Neural cell (in vitro differentiated cells): ENCODE measurements at regions not wholly inside any gene's neighbourhood (a gene's known extent, or its start where the extent isn't known, plus 50 kb on each side); places are given as distances from the start of the nearest gene placed in this dataset.

Experiments used
- H2AFZ ChIP-seq: fragments of 200-600, 300-800 bp; sonication (generic), shearing (Covaris generic); 2 replicates; pipeline ENCODE4 v1.6.0; 2014; ENCODE audit warnings: low read depth, mild to moderate bottlenecking, antibody characterized with exemption, low read length, moderate library complexity
- H3F3A ChIP-seq: fragments of 200-600 bp; shearing (Covaris generic); 2 replicates; pipeline ENCODE4 v1.6.1; 2016; ENCODE audit warnings: mild to moderate bottlenecking, moderate library complexity, mixed read lengths, antibody characterized with exemption, low read length; ENCODE audit not compliant: insufficient read depth, poor library complexity, severe bottlenecking
- H3K27ac ChIP-seq: fragments of 200-600, 300-800 bp; sonication (generic), shearing (Covaris generic); 2 replicates; pipeline ENCODE4 v1.5.1; 2014; ENCODE audit warnings: mild to moderate bottlenecking, low read length, moderate library complexity
- H3K27me3 ChIP-seq: fragments of 300-800, 200-600 bp; sonication (generic), shearing (Covaris generic); 2 replicates; pipeline ENCODE4 v1.6.0; 2014; ENCODE audit warnings: mild to moderate bottlenecking, low read depth, low read length, moderate library complexity; ENCODE audit not compliant: insufficient read depth
- H3K36me3 ChIP-seq: fragments of 300-800, 200-600 bp; sonication (generic), shearing (Covaris generic); 2 replicates; pipeline ENCODE4 v1.5.1; 2014; ENCODE audit warnings: mild to moderate bottlenecking, antibody characterized with exemption, low read length, moderate library complexity; ENCODE audit not compliant: insufficient read depth
- H3K4me2 ChIP-seq: fragments of 300-800, 200-600 bp; sonication (generic), shearing (Covaris generic); 2 replicates; pipeline ENCODE4 v1.6.0; 2014; ENCODE audit warnings: mild to moderate bottlenecking, low read length
- H3K4me3 ChIP-seq: fragments of 300-800, 200-600 bp; sonication (generic), shearing (Covaris generic); 2 replicates; pipeline ENCODE4 v1.5.1; 2014; ENCODE audit warnings: mild to moderate bottlenecking, low read length, moderate library complexity
- H3K79me2 ChIP-seq: fragments of 200-600 bp; shearing (Covaris generic); replicated peaks from 2 replicates; pipeline ENCODE4 v1.6.0; 2014; ENCODE audit warnings: mild to moderate bottlenecking, low read length, moderate library complexity; ENCODE audit not compliant: insufficient read depth
- H3K9ac ChIP-seq: fragments of 300-800, 200-600 bp; sonication (generic), shearing (Covaris generic); 2 replicates; pipeline ENCODE4 v1.6.1; 2016; ENCODE audit warnings: mild to moderate bottlenecking, low read length, mixed read lengths
- H3K9me2 ChIP-seq: fragments of 200-600 bp; shearing (Covaris generic); 2 replicates; pipeline ENCODE4 v1.6.1; 2016; ENCODE audit warnings: mild to moderate bottlenecking, low read length, mixed read lengths; ENCODE audit not compliant: insufficient read depth
- H3K9me3 ChIP-seq: fragments of 200-600, 300-800 bp; sonication (generic), shearing (Covaris generic); 2 replicates; pipeline ENCODE4 v1.6.1; 2016; ENCODE audit warnings: mild to moderate bottlenecking, mixed run types, low read length, moderate library complexity, mixed read lengths
- H4K20me1 ChIP-seq: fragments of 200-600 bp; shearing (Covaris generic); 2 replicates; pipeline ENCODE4 v1.6.1; 2016; ENCODE audit warnings: mild to moderate bottlenecking, mixed run types; ENCODE audit not compliant: insufficient read depth
- CTCF ChIP-seq: fragments of 450-650 bp; IDR thresholded peaks from 2 replicates; pipeline ENCODE4 v1.5.1; 2014; ENCODE audit warnings: antibody characterized with exemption, mild to moderate bottlenecking, moderate library complexity; ENCODE audit not compliant: poor library complexity, severe bottlenecking
- EP300 ChIP-seq: fragments of 450-650 bp; conservative IDR thresholded peaks from 2 replicates; pipeline ENCODE4 v1.6.1; 2014; ENCODE audit warnings: antibody characterized with exemption, mild to moderate bottlenecking, moderate library complexity; ENCODE audit not compliant: poor library complexity, severe bottlenecking
- EZH2 ChIP-seq: fragments of 200-600, 300-800 bp; shearing (Covaris generic), sonication (generic); IDR thresholded peaks from 2 replicates; pipeline ENCODE4 v1.6.1; 2014; ENCODE audit warnings: antibody characterized with exemption, low read length, borderline replicate concordance, mild to moderate bottlenecking; ENCODE audit not compliant: insufficient read depth, poor library complexity, severe bottlenecking
- MXI1 ChIP-seq: fragments of 450-650 bp; conservative IDR thresholded peaks from 2 replicates; pipeline ENCODE4 v1.6.1; 2014; ENCODE audit warnings: antibody characterized with exemption, mild to moderate bottlenecking; ENCODE audit not compliant: poor library complexity, severe bottlenecking
- POLR2AphosphoS5 ChIP-seq: IDR thresholded peaks from 2 replicates; pipeline ENCODE4 v1.6.1; 2012
- RAD21 ChIP-seq: fragments of 450-650 bp; conservative IDR thresholded peaks from 2 replicates; pipeline ENCODE4 v1.6.1; 2014; ENCODE audit warnings: antibody characterized with exemption, mild to moderate bottlenecking, moderate library complexity
- REST ChIP-seq: IDR thresholded peaks from 2 replicates; pipeline ENCODE4 v1.6.1; 2012; ENCODE audit warnings: borderline replicate concordance
- SMC3 ChIP-seq: fragments of 450-650 bp; conservative IDR thresholded peaks from 2 replicates; pipeline ENCODE4 v1.6.1; 2014; ENCODE audit warnings: antibody characterized with exemption, mild to moderate bottlenecking, moderate library complexity; ENCODE audit not compliant: poor library complexity
- TAF1 ChIP-seq: IDR thresholded peaks from 2 replicates; pipeline ENCODE4 v1.6.1; 2012; ENCODE audit warnings: low read depth

GRCh38 chr2:238696786-238697185, 151.1 kb upstream of the TWIST2 start:
- Histone ChIP-seq H4K20me1 (no peaks in the 10 kb centered on the region), H3K27ac (no peak overlapping the region), H2AFZ (no peak overlapping the region), H3K9me3 (no peaks in the 10 kb centered on the region), H3K4me2 (no peak overlapping the region), H3K79me2 (no peaks in the 10 kb centered on the region), H3K27me3 (no peaks in the 10 kb centered on the region), H3K36me3 (no peaks in the 10 kb centered on the region), H3F3A (no peaks in the 10 kb centered on the region), H3K4me3 (no peak overlapping the region), H3K9me2 (no peaks in the 10 kb centered on the region), H3K9ac (no peak overlapping the region)
- TF ChIP-seq CTCF (no peak), TAF1 (no peak), EP300 (no peak), EZH2 (no peak)

GRCh38 chr2:238697193-238698071, 150.5 kb upstream of the TWIST2 start:
- no peak overlapping the region for H2AFZ ChIP-seq
- no peak overlapping the region for H3K4me3 ChIP-seq
- no peaks in the 10 kb centered on the region for H3K36me3 ChIP-seq
- H3K79me2 ChIP-seq, result no peaks in the 10 kb centered on the region
- no peaks in the 10 kb centered on the region for H4K20me1 ChIP-seq
- H3F3A ChIP-seq, result no peaks in the 10 kb centered on the region
- H3K9me2 ChIP-seq, result no peaks in the 10 kb centered on the region
- H3K9me3 ChIP-seq, result no peaks in the 10 kb centered on the region
- no peaks in the 10 kb centered on the region for H3K27me3 ChIP-seq
- no peak overlapping the region for H3K9ac ChIP-seq
- no peak for TF ChIP-seq EZH2
- no peak for TF ChIP-seq RAD21
- TF ChIP-seq SMC3, result no peak
- TF ChIP-seq EP300, result no peak
- TF ChIP-seq MXI1, result no peak
- TF ChIP-seq POLR2AphosphoS5, result no peak
- TF ChIP-seq TAF1, result no peak
- TF ChIP-seq REST, result no peak
- TF ChIP-seq CTCF, result no peak
- no peak overlapping the region for H3K4me2 ChIP-seq
- no peak overlapping the region for H3K27ac ChIP-seq
